OCI-LY7 (cell line): ENCODE measurements at regions not wholly inside any gene's neighbourhood (a gene's known extent, or its start where the extent isn't known, plus 50 kb on each side); places are given as distances from the start of the nearest gene placed in this dataset.

Experiments
- CTCF ChIP-seq: fragments of 200-600 bp; sonication (generic); conservative IDR thresholded peaks from 2 replicates; pipeline ENCODE4 v1.5.1; 2014; ENCODE audit warnings: mild to moderate bottlenecking, antibody characterized with exemption, low read length, moderate library complexity, mixed read lengths
- EZH2phosphoT487 ChIP-seq: fragments of 200-600 bp; sonication (generic); IDR thresholded peaks from 2 replicates; pipeline ENCODE4 v1.6.1; 2018; ENCODE audit warnings: low read depth, borderline replicate concordance, mild to moderate bottlenecking, mixed run types, antibody characterized with exemption, low read length, moderate library complexity, mixed read lengths

GRCh38 chr2:187051350-187051749 lies 202.4 kb upstream of the ZSWIM2 start:
- TF ChIP-seq CTCF (no peak), EZH2phosphoT487 (no peak)
